Kidney (tissue), 13 donors: ENCODE measurements at regions not wholly inside any gene's neighbourhood (a gene's known extent, or its start where the extent isn't known, plus 50 kb on each side); places are given as distances from the start of the nearest gene placed in this dataset.

Experiments
- DNase-seq, 5 donors: peaks; one replicate each; pipeline ENCODE4 v3.0.0-alpha.2; 2013 to 2020
- FAIRE-seq: peaks from 2 replicates; lab custom pipeline; 2012; peaks lifted over from hg19 to GRCh38; lab: Jason Lieb, UNC
- H3K27ac ChIP-seq, 2 donors: one replicate each; pipeline ENCODE4 v1.7.0; 2013; ENCODE audit warnings: low read depth in 2 of 2, low read length in 2 of 2, inconsistent platforms in 1 of 2
- H3K27me3 ChIP-seq: one replicate; pipeline ENCODE4 v1.7.1; 2013; ENCODE audit warnings: low read length, inconsistent platforms; ENCODE audit not compliant: control insufficient read depth, insufficient read depth
- H3K36me3 ChIP-seq, 3 donors: one replicate each; pipeline versions ENCODE4 v1.7.0 to v1.7.1; 2013; ENCODE audit warnings: low read length in 3 of 3, control low read depth in 1 of 3, inconsistent platforms in 1 of 3; ENCODE audit not compliant: insufficient read depth in 3 of 3, control insufficient read depth in 2 of 3
- H3K4me1 ChIP-seq, 3 donors: one replicate each; pipeline versions ENCODE4 v1.7.0 to v1.7.1; 2013; ENCODE audit warnings: low read length in 3 of 3, inconsistent platforms in 1 of 3, low read depth in 1 of 3; ENCODE audit not compliant: control insufficient read depth in 2 of 3, insufficient read depth in 2 of 3
- H3K4me3 ChIP-seq, 3 donors: one replicate each; pipeline versions ENCODE4 v1.7.0 to v1.8.1; 2013; ENCODE audit warnings: low read length in 3 of 3, control low read depth in 1 of 3, inconsistent platforms in 1 of 3
- H3K9ac ChIP-seq, 3 donors: one replicate each; pipeline versions ENCODE4 v1.7.0 to v1.7.1; 2013; ENCODE audit warnings: low read length in 3 of 3, control low read depth in 1 of 3, inconsistent platforms in 1 of 3
- H3K9me3 ChIP-seq, 3 donors: one replicate each; pipeline versions ENCODE4 v1.7.0 to v1.7.1; 2013; ENCODE audit warnings: low read length in 3 of 3, control low read depth in 1 of 3, inconsistent platforms in 1 of 3; ENCODE audit not compliant: control insufficient read depth in 2 of 3, insufficient read depth in 1 of 3
- intact Hi-C: fragments of 100-400 bp; cut with DNase I; formaldehyde crosslinking; loops from one replicate; pipeline ENCODE4 v1.11.1; 2022
- TF ChIP-seq, protein P1 (sequence below): IDR thresholded peaks from 3 replicates; pipeline ENCODE4 v1.5.1; 2012; ENCODE audit warnings: mild to moderate bottlenecking, moderate library complexity, borderline replicate concordance; ENCODE audit not compliant: insufficient read depth; ENCODE audit errors: extremely low read depth
- donor health status: control.
- donor health status: control.
- donor health status: control.
- donor health status: control.
- donor health status: control.
- donor health status: DM: yes; HTN: yes; CAD: no.
- donor health status: Normal renal cell carcinoma (clear cell type).

GRCh38 chr1:238089615-238090014 is 198.9 kb upstream of the ZP4 start:
- no peaks in the 10 kb centered on the region for H3K4me1 ChIP-seq
- no peak overlapping the region for H3K4me3 ChIP-seq
- no peak overlapping the region for H3K27ac ChIP-seq
- intact Hi-C loops, result no loop called here
- H3K27me3 ChIP-seq, result no peaks in the 10 kb centered on the region
- no peaks in the 10 kb centered on the region for H3K36me3 ChIP-seq
- H3K9ac ChIP-seq, result no peak overlapping the region
- FAIRE-seq (no peak), DNase-seq (no peak)
- no peaks in the 10 kb centered on the region for H3K9me3 ChIP-seq
- TF ChIP-seq, protein P1, sequence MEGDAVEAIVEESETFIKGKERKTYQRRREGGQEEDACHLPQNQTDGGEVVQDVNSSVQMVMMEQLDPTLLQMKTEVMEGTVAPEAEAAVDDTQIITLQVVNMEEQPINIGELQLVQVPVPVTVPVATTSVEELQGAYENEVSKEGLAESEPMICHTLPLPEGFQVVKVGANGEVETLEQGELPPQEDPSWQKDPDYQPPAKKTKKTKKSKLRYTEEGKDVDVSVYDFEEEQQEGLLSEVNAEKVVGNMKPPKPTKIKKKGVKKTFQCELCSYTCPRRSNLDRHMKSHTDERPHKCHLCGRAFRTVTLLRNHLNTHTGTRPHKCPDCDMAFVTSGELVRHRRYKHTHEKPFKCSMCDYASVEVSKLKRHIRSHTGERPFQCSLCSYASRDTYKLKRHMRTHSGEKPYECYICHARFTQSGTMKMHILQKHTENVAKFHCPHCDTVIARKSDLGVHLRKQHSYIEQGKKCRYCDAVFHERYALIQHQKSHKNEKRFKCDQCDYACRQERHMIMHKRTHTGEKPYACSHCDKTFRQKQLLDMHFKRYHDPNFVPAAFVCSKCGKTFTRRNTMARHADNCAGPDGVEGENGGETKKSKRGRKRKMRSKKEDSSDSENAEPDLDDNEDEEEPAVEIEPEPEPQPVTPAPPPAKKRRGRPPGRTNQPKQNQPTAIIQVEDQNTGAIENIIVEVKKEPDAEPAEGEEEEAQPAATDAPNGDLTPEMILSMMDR, result no peak

DNA sequence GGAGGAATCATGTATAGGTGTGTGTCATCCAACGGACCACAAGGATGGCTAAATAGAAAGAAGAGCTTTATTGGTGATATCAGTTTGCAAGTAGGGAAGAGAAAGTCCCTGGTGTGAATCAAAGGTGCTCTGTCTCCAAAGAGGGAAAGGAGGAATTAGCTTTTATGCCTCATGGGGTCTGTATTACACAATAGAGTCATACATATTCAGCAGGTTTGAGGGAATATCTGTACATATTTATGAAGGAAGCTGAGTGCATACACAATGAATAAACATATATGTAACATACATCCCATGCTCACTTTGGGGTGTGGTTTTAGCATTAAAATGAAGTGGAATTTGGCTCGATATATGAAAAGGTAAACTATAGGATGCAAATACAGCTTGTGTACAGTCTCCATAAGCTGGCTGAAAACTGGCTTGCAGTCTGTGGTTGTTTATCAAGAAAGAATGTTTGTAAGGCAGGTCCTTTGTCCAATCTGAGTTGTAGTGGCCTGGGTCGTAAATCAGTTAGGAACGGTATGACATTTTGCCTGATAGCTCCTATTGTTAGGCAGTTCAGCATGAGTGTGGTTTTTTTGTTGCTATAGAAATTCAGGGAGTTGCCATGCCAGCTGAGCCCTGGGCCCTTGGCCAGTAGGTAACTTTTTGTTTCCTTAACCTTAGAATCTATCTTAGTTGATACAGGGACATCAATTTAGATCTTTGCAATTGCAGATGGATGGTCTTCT is 198.0 kb upstream of the ZP4 start:
- DNase-seq, result peak in 1 of 5 donors; percentile 1
- TF ChIP-seq, protein P1, result no peak
- intact Hi-C loops, result no loop called here
- FAIRE-seq, result no peak
- Histone ChIP-seq H3K27ac (no peak overlapping the region), H3K9me3 (no peaks in the 10 kb centered on the region), H3K4me1 (no peaks in the 10 kb centered on the region), H3K36me3 (no peaks in the 10 kb centered on the region), H3K4me3 (no peak overlapping the region), H3K9ac (no peak overlapping the region), H3K27me3 (no peaks in the 10 kb centered on the region)

GRCh38 chr1:238073991-238074390 is 183.3 kb upstream of the ZP4 start:
- H3K27ac ChIP-seq, result no peak overlapping the region
- H3K9ac ChIP-seq, result no peak overlapping the region
- no peak for FAIRE-seq
- H3K4me1 ChIP-seq, result no peaks in the 10 kb centered on the region
- H3K27me3 ChIP-seq, result no peaks in the 10 kb centered on the region
- TF ChIP-seq, protein P1, result no peak
- no peaks in the 10 kb centered on the region for H3K9me3 ChIP-seq
- no peak overlapping the region for H3K4me3 ChIP-seq
- DNase-seq, result no peak
- intact Hi-C loops, result no loop called here
- no peaks in the 10 kb centered on the region for H3K36me3 ChIP-seq
